Middle frontal gyrus (tissue), 1 donor: ENCODE measurements at regions not wholly inside any gene's neighbourhood (a gene's known extent, or its start where the extent isn't known, plus 50 kb on each side); places are given as distances from the start of the nearest gene placed in this dataset.

Experiments
- DNase-seq: peaks from one replicate; pipeline ENCODE4 v3.0.0-alpha.2; 2015; ENCODE audit warnings: low spot score; ENCODE audit errors: extremely low spot score

DNA sequence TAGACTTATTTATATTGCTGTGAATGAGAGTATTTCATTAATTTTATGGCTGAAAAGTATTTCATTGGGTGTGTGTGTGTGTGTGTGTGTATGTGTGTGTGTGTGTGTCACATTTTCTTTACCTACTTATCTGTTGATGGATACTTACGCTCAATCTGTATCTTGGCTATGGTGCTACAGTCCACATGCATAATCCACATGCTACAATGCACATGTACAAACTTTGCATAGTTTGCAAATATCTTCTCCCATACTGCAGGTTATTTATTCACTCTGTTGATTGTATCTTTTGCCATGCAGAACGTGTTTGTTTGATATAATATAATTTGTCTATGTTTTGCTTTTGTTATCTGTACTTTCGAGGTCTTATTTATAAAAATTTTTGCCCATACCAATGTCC lies 167.8 kb downstream of the RAB28 start:
- no peak for DNase-seq

DNA sequence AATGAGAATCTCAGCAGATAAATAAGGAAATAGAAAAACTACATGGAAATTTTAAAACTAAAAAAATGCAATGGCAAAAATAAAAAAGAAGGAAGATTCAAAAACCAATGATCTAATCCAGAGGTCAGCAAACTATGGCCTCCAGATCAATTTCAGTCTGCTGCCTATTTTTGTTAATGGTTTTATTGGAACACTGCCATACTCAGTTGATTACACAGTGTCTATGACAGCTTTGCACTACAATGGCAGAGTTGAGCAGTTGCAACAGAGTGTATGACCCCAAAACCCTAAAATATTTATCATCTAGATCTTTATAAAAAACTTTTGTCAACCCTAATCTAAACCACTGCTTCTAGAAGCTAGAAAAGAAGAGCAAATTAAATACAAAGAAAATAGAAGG lies 170.3 kb downstream of the RAB28 start:
- DNase-seq: no peak

DNA sequence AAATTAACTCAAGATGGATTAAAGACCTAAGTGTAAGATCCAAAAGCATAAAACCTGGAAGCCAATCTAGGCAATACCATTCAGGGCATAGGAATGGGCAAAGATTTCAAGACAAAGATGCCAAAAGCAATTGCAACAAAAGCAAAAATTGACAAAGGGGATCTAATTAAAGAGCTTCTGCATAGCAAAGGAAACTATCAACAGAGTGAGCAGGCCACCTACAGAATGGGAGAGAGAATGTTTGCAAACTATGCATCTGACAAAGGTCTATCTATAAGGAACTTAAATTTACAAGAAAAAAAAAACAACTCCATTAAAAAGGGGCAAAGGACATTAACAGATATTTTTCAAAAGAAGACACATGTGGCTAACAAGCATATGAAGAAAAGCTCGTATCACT lies 171.9 kb downstream of the RAB28 start:
- DNase-seq: no peak

DNA sequence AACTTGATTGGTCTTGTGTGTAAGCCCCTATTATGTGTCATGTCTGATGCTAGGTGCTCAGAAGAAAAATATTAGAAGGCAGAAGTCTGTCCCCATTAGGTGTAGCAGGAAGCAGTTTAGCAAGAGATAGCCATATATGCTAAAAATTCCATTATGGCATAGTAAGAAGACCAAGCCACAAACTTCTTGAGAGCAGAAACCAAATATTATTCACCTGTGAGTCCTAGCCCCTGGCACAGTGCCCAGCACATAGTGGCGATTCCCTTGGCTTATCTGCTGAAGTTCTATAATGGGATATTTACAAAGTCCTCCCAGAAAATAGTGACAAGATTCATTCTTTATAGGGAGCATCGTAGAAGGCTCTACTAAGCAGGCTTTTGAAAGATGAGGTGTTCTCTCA lies 174.4 kb downstream of the RAB28 start:
- DNase-seq: no peak

DNA sequence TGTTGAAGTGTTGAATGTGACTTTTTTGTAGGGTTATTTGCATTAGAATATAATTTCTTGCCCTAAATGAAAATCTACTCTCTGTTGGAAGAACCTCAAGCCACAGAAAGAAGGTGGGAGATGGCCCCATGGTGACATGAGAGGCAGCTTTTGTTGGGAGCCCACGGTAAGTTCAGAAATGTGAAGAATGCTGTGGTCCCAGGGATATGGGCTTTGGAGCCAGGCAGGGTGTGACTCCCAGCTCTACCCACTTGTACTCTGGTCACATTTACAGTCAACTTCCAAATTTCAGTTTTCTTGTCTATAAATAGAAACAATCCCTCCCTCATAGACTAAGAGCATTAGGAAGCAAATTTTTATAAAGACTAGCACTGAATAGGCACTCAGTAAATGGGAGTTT lies 177.8 kb downstream of the RAB28 start:
- no peak for DNase-seq

DNA sequence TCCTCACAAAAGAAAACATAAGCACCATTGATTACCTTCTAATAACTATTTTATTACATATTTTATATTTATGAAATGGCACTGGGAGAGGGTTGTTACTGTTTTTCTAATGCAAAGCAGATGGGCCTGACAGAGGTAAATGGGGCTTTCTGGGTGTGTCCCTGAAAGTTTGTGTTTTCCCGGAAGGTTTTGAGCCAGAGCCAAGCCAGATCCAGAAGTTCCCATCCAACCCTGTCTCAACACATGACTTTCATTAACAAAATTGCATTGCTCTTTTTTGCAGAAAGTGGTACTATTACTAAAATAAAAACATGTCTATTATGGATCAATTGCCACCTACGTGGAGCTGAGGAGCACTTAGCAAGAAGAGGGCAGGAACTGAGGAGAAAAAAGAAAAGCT lies 181.3 kb downstream of the RAB28 start:
- DNase-seq: no peak

DNA sequence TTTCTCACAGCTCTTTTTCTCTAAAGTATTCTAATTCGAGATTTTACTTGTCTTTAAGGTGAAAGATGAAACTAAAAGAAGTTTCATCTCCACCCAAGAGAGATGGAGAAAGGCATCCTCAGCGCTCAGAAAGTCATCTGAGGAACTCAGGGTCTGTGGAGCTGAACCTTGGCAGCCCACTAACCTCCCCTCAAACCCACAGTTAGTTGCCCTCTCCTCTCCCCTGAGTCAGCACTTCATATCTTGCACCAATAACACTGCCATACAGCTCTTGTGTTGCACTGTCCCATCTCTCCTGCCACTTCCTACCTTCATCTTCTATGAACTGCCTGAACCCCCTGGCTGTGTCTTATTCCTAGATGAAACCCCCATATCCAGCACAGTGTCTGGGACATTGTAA lies 184.8 kb downstream of the RAB28 start:
- DNase-seq: no peak

DNA sequence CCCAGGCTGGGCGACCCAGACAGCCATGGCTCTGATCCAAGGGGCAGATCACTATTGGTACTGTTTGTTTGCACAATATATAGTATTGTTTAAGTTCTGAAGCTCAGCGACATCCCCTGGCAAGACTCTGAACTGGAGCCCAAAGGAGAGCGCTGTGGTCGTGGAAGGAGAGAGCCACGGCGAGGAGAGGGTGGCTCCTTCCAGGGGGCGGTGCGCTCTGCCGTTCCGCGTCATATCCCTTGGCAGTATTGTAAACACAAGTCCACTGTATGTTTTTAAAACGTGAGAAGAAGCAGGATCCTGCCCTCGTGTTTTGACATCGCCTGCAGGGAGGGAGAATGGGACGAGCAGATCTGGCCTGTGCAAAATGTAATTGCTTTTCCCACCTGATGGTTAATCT lies 185.5 kb downstream of the RAB28 start:
- no peak for DNase-seq

DNA sequence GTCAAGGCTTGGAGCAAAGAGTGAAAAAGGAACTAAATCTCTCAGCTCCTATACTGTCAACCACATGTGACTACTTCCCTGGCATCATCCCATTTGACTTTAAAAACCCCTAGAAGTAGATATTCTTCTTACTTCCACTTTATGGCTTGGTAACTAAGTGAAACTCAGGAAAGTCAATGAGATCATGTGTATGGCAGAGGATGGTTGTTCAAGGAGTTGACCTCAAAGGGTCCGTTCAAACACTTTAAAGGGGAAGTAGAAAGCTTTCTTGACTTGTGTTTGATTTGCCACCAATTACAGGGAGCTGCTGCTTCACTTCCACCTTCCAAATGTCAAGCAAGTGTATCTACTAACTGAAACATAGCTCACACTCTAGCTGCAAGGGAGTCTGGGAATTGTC lies 187.2 kb downstream of the RAB28 start:
- no peak for DNase-seq

DNA sequence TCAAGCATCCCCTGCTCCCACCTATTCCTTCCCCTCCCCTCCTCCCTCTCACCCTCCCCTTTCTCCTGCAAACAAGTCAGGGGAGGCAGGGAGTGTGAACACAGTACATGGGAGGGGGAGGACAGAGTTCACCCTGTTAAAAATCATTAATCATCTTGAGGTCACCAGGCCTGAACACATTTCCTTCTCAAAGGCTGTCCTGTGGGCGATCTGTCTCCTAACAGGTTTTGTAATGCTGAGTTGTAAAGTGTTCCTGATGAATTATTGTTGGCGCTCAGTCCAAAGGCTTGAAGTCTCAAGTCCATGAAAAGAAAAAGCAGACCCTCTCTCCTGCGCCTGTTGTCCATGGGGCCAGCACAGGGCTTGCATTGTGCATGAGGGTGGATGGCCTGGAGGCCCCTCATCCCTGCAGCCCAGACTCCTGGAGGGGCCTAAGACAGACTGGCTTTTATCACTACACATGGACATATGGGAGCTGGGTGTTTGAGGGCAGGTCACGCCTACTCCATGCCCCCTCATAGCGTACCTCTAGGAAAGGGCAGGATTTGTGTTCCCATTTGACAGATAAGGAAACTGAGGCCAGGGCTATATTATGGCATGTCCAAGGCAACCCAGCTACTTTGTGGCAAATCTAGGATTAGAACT lies 189.1 kb downstream of the RAB28 start:
- no peak for DNase-seq

DNA sequence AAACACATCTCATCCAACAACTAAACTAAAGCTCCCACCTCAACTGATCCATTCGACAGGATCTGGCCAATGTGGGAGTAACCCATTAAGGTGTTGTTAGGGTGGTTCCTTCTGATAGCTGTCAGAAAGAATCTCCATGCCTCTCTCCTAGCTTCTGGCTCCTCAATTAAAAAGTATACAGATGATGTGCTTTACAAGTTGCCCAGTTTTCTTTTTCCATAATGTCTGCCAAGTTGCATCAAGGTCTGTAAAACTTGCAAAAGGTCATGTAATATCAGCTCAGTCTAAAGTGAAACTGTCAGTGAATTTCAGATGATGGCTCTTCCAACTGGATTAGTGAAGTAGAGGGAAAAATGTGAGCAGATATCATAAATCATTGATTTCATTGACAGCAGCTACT lies 191.8 kb downstream of the RAB28 start:
- DNase-seq: no peak

DNA sequence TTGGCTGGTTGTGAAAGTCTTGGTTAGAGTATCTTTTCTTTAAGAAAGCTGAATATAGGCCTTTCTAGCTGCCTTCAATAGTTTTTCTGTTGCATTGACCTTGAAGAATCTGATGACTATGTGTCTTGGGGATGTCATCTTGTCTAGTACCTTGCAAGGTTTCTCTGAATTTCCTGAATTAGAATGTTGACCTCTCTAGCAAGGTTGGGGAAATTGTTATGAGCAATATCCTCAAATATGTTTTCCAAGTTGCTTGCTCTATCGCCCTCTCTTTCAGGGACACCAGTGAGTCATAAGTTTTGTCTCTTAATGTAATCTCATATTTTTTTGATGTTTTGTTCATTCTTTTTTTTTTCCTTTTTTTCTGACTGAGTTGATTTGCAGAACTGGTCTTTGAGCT lies 194.7 kb downstream of the RAB28 start:
- DNase-seq: no peak

DNA sequence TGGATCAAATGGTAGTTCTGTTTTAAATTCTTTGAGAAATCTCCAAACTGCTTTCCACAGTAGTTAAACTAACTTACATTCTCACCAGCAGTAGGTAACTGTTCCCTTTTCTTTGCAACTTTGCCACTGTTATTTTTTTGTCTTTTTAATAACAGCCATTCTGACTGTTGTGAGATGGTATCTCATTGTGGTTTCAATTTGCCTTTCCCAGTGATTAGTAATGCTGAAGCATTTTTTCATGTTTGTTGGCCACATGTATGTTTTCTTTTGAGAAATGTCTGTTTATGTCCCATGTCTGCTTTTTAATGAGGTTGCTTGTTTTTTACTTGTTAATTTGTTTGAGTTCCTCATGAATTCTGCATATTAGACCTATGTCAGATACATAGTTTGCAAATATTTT lies 198.8 kb downstream of the RAB28 start:
- DNase-seq: no peak

DNA sequence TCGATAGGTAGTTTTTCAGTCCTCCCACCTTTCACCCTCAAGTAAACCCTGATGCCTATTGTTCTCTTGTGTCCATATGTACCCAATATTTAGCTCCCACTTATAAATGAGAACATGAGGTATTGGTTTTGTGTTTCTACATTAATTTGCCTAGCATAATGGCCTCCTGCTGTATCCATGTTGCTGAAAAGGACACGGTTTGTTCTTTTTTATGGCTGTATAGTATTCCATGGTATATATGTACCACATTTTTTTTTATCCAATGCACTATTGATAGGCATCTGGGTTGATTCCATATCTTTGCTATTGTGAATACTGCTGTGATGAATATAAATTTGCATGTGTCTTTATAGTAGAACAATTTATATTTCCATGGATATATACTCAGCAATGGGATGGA lies 199.2 kb downstream of the RAB28 start:
- DNase-seq: no peak

DNA sequence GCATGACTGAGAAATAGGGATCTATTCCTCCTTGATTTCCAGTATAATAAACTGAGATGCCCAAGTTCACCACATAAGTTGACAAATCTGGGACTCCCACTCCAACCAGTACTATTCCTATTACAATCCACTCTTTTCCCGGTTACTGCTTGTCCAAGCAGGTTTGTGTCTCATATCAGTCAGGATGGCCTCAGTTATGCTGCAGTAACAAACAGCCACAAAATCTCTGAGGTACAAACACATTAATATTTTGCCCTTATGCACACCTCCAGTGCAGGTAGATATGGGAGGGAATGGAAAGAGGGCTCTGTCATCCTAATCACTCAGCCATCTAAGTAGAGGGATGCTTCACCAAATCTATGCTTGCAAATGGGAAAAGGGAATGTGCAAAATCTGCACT lies 207.8 kb downstream of the RAB28 start:
- DNase-seq: no peak

DNA sequence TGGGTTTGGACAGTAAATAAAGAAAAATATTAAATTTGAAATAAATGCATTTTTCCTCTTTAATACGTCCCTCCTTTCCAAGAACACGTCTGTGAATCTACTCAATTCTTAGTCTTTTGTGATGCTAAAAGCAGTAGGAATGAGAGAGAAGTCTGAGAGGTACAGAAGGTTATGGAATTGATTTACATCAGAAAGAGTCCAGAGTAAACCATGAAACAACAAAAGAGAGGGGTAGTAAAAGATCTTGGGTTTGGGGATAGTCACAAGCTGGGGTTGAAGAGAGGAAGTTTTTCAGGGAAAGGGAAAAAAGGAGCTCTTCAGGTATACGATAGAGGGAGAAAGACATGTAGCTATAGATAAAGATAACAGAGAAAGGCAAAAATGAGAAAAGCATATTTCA lies 215.4 kb downstream of the RAB28 start:
- DNase-seq: no peak

DNA sequence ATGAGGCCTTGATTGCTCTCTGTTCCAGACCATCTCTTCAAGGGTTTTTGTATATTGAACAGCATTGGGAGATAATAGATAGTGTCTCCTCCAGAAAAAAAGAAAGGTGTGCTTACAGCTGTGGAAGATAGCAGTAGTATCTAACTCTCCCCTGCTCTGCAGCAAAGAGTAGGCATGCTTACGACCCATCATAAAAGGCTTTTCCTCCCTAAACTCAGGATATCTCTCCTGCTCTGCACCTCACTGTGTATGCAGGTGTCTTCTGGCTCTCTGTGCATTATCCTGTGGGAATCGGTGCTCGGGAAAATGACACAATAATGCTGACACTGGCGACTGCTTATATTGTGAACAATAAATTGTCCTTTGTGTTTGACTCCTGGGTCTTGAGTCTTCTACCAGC lies 216.0 kb downstream of the RAB28 start:
- no peak for DNase-seq

DNA sequence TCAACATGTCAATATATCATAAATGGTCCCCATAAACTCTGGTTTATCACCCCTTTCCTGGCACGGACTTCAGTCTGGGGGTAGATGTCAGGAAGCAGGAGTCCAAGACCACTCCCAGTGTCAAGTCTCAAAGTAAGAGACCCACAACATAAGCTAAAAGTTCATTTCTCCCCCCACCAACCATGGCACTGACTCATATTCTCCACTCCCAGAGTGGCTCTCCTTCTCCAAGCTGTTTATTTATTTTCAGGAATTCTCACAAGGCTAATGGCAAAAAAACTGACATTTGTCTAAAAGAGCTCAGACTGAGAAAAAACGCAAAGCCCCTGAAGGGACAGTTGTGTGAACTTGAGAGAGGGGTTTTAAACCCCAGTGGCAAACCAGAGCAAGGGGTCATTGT lies 217.0 kb downstream of the RAB28 start:
- DNase-seq: no peak

DNA sequence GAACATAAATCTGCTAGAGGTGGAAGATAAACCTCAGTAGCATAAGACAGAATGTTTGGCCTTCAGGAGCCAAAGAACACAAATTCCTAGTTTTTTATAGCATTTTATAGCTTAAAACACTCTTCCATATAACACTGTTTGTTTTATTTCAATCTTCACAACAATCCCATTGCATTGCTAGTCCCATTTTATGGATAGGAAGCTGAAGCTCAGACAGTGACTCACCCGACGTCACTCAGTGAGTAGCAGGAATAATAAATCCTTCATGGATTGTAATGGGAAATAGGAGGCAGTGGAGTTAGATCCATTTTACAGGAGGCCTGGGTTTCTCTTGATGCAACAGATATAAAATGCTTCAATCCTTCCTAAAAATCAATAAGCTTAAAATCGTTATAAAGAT lies 217.5 kb downstream of the RAB28 start:
- no peak for DNase-seq

DNA sequence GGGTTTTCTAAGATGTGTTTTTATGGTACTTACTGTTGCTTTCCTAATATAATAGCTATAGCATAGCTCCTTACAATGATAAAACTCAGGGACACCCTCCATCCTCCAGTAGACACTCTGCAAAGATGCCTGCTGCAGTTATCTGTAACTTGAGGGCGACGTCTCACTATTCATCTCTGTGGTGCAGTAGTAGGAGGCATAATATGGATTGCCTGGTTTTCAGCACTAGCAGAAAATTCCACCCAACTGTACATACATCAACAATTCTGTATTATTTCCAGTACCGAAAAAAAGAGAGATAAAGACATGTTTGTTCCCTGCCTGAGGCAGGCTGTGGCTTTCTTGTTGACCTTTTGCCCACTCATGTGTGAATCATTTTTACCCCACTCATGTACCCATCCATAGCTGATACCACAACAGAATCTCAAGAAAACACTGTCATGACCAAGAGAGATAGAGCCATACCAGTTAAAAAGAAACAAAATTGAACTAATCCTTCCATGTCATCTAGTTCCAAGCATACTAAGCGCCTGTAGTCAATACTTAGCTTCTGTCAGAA lies 220.1 kb downstream of the RAB28 start:
- DNase-seq: no peak

DNA sequence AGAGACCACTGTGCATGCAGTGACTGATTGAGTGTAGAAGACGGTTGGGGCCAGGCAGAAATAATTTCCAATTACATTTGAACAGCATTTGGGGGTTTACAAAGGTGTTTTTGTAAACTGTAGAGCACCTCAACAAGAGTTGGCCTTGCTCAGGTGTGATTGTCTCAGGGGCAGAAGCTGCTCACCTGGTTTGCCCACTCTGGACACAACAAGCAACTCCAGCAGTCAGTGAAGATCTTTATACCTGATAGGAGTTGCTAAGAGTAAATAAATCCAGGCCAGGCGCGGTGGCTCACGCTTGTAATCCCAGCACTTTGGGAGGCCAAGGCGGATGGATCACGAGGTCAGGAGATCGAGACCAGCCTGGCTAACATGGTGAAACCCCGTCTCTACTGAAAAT lies 221.3 kb downstream of the RAB28 start:
- DNase-seq: no peak

DNA sequence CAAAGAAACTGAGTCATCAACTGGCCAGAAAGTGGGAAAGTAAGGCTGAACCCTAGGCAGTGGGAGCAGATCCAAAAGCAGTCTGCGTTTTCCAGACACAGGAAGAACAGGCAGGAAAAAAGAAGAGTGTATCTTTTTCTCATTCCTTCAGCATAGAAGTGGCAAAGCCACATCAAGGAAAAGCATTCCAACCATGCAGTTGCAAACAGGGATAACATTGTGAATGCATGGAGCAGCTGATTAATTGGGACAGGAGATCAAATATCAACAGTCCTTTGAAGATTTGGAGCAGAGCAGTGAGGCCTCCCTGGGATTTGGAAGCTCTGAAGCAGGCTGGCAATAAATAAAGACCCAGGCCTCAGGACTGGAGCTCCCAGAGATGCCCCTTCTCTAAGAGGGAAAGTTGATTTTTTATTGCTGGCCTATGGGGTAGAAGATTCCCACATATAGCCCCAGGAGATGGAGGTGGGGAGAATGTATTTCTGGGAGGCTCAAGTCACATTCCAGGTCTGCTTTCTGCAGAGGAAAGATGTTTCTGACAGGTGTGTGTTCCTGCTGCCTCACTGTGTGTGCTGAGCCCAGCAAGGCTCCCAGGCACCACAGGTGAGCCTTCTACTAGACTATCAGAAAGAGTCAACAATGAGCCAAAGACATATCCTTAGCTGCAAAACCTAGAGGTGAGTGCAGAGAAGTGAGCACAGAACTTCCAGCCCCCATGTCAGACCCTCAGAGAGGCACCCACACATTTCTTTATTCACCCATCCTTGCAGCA lies 222.5 kb downstream of the RAB28 start:
- no peak for DNase-seq

DNA sequence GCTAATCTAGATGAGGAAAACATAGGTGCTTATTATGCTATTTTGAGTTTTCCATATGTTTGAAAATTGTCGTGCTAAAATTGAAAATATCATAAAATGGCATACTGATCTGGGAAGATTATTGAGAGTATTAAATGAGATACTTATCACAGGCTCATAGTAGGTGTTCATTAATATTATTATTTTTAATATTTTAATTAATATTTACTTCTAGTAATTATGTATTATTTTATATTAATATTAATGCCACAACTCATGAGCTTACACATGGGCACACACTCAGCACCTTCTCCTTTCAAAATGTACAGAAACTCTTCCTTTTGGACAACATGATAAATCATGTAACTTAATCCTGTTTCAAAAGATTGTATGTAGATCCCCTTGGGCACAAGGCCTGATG lies 223.6 kb downstream of the RAB28 start:
- DNase-seq: no peak
